Esophagus (tissue), 2 donors: ENCODE measurements at regions not wholly inside any gene's neighbourhood (a gene's known extent, or its start where the extent isn't known, plus 50 kb on each side); places are given as distances from the start of the nearest gene placed in this dataset.

Experiments
- H3K27ac ChIP-seq, 2 donors: one replicate each; pipeline ENCODE4 v1.5.1; 2013; ENCODE audit warnings: low read depth in 2 of 2, mild to moderate bottlenecking in 2 of 2, inconsistent platforms in 1 of 2, low read length in 1 of 2, moderate library complexity in 1 of 2
- H3K27me3 ChIP-seq, 2 donors: one replicate each; pipeline ENCODE4 v1.6.1; 2013; ENCODE audit warnings: low read length in 2 of 2, control low read depth in 1 of 2, mild to moderate bottlenecking in 1 of 2; ENCODE audit not compliant: insufficient read depth in 2 of 2, control insufficient read depth in 1 of 2
- H3K36me3 ChIP-seq, 2 donors: one replicate each; pipeline ENCODE4 v1.6.1; 2013; ENCODE audit warnings: low read length in 1 of 2; ENCODE audit not compliant: control insufficient read depth in 2 of 2, insufficient read depth in 2 of 2
- H3K4me1 ChIP-seq, 2 donors: one replicate each; pipeline ENCODE4 v1.6.1; 2013; ENCODE audit warnings: low read length in 1 of 2; ENCODE audit not compliant: control insufficient read depth in 2 of 2, insufficient read depth in 2 of 2
- H3K4me3 ChIP-seq, 2 donors: one replicate each; pipeline ENCODE4 v1.5.1; 2013; ENCODE audit warnings: low read length in 2 of 2, mild to moderate bottlenecking in 2 of 2, low read depth in 1 of 2, moderate library complexity in 1 of 2
- H3K9me3 ChIP-seq, 2 donors: one replicate each; pipeline ENCODE4 v1.6.1; 2013; ENCODE audit warnings: mild to moderate bottlenecking in 2 of 2, low read depth in 1 of 2, low read length in 1 of 2, moderate library complexity in 1 of 2; ENCODE audit not compliant: control insufficient read depth in 2 of 2, insufficient read depth in 1 of 2
- WGBS, 2 donors: extraction: QIAGEN DNeasy Blood & Tissue Kit; methylation state at CpG; one replicate each; pipeline ENCODE4 v1.1.7; 2013; 5-methylcytosine and 5-hydroxymethylcytosine counted together
- donor health status: healthy with polysubstance abuse.
- donor health status: Bipolar disorder and iron deficiency.

DNA sequence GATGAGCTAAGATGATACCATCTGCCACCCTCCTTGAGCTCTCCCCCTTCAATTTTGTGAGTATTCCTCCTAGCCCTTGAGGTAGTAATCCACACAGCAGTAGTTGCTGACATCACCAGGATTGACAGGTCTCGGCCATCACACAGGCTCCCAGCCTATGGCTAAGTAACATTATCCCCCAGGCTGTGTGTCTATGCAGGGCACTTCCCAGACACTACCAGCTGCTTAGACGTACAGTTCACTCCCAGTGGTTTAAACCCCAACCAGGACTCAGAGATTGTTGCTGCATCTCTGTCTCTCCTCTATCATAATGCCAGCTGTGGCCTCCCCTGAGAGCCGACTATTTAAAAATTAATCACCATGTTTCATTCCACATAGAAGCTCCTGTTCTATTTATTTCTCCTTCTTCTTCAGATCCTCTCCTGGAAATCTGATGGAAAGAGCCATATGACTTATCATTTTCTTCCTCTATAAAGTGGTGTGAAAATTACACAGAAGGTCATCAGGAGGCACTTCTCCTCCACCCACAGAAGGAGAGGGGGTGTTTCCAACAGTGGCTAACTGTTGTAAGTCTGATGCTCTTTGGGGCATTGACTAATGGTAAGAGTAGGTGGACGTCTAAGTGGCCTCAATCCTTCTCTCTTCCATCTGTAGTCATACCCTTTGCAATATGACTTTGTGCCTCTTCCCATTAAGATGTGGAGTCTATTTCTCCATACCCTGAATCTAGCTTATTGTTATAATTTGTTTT, 396.3 kb downstream of the SETD4 start:
- H3K4me1 ChIP-seq = no peaks in the 10 kb centered on the region
- H3K9me3 ChIP-seq = no peaks in the 10 kb centered on the region
- WGBS, 2 donors = 74 to 78% methylated on average over 4 of the region's 4 CpGs
- no peak overlapping the region for H3K27ac ChIP-seq
- H3K27me3 ChIP-seq = no peaks in the 10 kb centered on the region
- H3K4me3 ChIP-seq = no peak overlapping the region
- no peaks in the 10 kb centered on the region for H3K36me3 ChIP-seq

DNA sequence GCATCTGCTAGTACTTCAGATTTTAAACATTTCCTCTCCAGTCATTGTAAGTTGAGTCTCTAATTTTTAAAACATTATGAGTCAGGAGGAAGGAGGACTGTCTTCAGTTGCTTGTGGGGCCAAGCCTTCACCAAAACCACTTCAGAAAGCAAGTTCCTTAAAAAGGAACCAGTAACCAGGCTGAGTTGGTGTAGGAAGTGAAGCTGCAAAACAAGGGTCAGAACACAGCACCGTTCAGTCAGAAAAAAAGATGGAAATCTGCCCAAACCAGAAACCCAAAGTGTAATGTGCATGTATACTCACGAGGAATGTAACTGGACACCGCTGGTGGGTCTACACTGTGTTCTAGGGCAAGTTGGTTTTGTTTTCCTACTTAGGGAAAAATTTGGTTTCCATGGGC, 402.1 kb downstream of the SETD4 start:
- no peaks in the 10 kb centered on the region for H3K27me3 ChIP-seq
- no peak overlapping the region for H3K4me3 ChIP-seq
- H3K9me3 ChIP-seq = peaks cover 0 to 2% of the 10 kb centered on the region in 2 donors
- H3K27ac ChIP-seq = no peak overlapping the region
- 43 to 53% methylated on average over 3 of the region's 3 CpGs for WGBS, 2 donors
- H3K36me3 ChIP-seq = no peaks in the 10 kb centered on the region
- no peaks in the 10 kb centered on the region for H3K4me1 ChIP-seq

DNA sequence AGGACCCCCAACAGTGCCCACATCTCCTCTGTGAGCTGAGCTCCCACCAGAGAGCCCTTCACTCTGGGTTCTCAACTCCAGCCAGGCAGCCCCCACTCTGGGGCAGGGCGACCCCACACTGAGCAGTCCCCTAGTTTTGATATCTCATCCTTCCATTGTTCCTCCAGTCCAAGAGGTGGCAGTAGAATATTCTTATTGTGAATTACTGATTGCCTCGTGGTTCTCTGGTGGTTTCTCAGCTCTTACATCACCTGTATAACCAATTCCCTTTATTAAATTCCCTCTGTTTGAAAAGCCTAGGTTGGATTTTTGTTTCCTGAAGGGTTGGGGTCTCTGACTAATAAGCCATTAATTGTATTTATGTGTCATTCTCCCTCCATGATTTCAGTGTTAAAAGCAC, 407.5 kb downstream of the SETD4 start:
- H3K4me3 ChIP-seq = no peak overlapping the region
- 69 to 77% methylated on average over 2 of the region's 2 CpGs for whole genome bisulfite sequencing, 2 donors

DNA sequence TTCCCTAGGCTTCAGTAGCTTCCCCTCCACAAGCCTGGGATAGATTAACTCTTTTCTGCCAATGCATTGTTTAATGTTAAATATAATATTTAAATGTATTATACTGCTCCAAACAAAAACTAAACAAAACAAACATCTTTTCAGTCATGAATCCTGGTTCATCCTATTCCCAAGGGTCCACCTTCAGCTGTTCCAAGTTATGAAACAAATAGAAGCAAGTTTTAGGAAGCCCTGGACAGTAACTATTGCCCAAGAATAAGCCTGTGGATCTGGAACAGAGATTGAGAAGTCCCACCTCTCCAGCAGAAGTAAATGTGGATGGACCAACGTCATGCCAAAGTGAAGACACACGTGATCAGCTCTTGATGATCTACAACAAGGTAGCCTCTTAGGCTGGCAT, 408.1 kb downstream of the SETD4 start:
- no peak overlapping the region for H3K4me3 ChIP-seq
- peaks cover 0 to 2% of the 10 kb centered on the region in 2 donors for H3K9me3 ChIP-seq
- no peaks in the 10 kb centered on the region for H3K4me1 ChIP-seq
- H3K27ac ChIP-seq = no peak overlapping the region
- no peaks in the 10 kb centered on the region for H3K27me3 ChIP-seq
- H3K36me3 ChIP-seq = no peaks in the 10 kb centered on the region
- 74 to 81% methylated on average over 2 of the region's 2 CpGs for WGBS, 2 donors

More for the DNA sequence above, 407.5 kb downstream of the SETD4 start:
- H3K9me3 ChIP-seq = peaks cover 0 to 2% of the 10 kb centered on the region in 2 donors
- no peak overlapping the region for H3K27ac ChIP-seq
- no peaks in the 10 kb centered on the region for H3K4me1 ChIP-seq
- no peaks in the 10 kb centered on the region for H3K27me3 ChIP-seq
- H3K36me3 ChIP-seq = no peaks in the 10 kb centered on the region

DNA sequence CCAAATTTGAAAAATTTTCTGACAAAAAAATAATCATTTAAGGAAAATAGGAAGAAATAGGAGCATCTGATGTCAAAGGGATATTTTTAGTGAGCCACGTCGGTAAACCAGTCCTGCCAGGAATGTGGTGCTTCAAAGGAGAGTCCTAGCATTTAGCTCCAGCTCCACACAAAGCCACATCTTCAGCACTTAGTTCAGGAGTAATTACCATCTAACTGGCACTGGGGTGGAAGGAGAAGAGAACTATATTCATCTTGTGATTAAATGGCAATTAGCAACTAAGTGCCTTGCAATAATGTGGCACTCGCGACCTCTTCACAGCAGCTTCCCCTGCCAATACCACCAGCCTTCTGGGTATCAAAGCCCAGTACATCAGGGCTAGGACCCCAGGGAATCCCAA, 409.1 kb downstream of the SETD4 start:
- 49 to 58% methylated on average over 4 of the region's 4 CpGs for WGBS, 2 donors

DNA sequence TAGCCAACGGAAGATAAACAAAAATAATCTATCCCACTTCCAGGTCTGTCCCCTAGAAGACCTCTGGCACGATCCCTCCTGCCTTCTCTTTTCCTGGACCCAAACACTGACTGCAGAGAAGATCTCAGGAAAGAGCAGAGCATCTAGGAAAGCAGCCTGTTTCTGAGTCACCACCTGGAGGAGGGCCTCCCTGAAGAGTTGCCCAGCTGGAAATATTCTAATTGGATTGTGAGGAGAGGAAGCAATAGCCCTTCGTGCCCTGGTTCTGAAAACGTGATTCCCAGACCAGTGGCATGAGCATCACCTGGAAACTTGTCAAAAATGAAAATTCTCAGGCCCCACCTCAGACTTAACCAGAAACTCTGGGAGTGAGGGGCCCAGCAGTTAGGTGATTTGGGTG, 411.1 kb downstream of the SETD4 start:
- 42% methylated on average over 4 of the region's 4 CpGs for WGBS, 2 donors
- Histone ChIP-seq H3K4me1 (no peaks in the 10 kb centered on the region), H3K27ac (no peak overlapping the region), H3K4me3 (no peak overlapping the region), H3K36me3 (no peaks in the 10 kb centered on the region), H3K9me3 (no peaks in the 10 kb centered on the region), H3K27me3 (no peaks in the 10 kb centered on the region)

More for the DNA sequence above, 409.1 kb downstream of the SETD4 start:
- no peaks in the 10 kb centered on the region for H3K27me3 ChIP-seq
- H3K4me3 ChIP-seq = no peak overlapping the region
- H3K27ac ChIP-seq = no peak overlapping the region
- no peaks in the 10 kb centered on the region for H3K4me1 ChIP-seq
- H3K9me3 ChIP-seq = no peaks in the 10 kb centered on the region
- no peaks in the 10 kb centered on the region for H3K36me3 ChIP-seq

DNA sequence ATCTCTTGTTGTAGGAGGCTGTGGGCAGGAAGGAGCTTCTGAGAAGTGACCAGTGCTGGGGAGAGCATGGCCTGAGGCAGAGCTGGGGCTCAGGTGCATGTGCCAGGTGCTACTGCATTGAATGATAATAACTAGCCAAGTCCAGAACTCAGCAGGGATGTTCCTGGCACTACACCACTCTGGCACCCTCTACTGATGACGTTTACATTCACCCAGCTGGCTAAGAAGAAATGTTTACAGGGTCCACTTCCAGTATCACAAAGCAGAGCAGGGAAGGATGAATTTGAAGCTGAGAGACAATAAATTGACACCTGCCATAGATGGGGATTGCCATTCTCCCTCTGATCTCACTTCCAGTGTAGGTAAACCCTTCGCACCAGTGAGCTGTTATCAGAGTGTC, 411.8 kb downstream of the SETD4 start:
- Histone ChIP-seq H3K4me3 (no peak overlapping the region), H3K9me3 (no peaks in the 10 kb centered on the region), H3K27ac (no peak overlapping the region), H3K4me1 (no peaks in the 10 kb centered on the region), H3K36me3 (no peaks in the 10 kb centered on the region), H3K27me3 (no peaks in the 10 kb centered on the region)
- whole genome bisulfite sequencing, 2 donors = 37 to 49% methylated on average over 2 of the region's 2 CpGs

DNA sequence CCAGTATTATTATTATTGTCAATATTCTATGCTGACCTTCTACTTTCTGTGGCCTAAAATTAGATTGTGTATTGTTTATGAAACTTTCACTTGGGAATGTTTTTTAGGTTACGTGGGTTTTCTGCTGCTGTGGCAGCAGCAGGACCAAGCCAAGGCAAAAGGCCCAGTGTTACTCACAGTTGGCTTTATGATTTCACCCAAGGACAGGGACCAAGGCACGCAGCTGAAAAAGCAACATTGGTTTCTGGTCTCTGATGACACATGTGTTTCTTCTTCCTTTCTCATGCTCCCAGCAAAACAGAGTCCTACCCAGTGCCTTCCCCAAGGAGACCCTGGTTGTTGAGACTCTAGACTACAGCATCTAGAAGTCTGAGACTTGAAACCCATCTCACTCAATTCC, 413.7 kb downstream of the SETD4 start:
- Histone ChIP-seq H3K4me1 (no peaks in the 10 kb centered on the region), H3K27ac (no peak overlapping the region), H3K4me3 (no peak overlapping the region), H3K9me3 (no peaks in the 10 kb centered on the region), H3K27me3 (no peaks in the 10 kb centered on the region), H3K36me3 (no peaks in the 10 kb centered on the region)
- 86 to 87% methylated on average over 2 of the region's 2 CpGs for WGBS, 2 donors

DNA sequence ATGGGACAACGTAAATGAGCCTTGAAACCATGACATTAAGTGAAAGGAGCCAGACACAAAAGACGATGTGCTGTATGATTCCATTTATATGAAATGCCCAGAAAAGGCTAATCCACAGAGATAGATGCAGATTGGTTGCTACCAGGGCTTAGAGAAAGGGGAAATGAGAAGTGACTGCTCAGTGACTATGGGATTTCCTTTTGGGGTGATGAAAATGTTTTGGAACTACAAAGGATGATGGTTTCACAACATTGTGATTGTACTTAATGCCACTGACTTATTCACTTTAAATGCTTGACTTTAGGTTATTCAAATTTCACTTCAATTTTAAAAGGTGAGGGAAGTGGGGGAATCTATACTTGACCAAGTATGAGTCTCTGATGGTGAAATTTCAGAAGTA, 414.3 kb downstream of the SETD4 start:
- WGBS, 2 donors = 87 to 92% methylated on average over 2 of the region's 2 CpGs
- Histone ChIP-seq H3K27me3 (no peaks in the 10 kb centered on the region), H3K9me3 (no peaks in the 10 kb centered on the region), H3K4me3 (no peak overlapping the region), H3K4me1 (no peaks in the 10 kb centered on the region), H3K36me3 (no peaks in the 10 kb centered on the region), H3K27ac (no peak overlapping the region)

DNA sequence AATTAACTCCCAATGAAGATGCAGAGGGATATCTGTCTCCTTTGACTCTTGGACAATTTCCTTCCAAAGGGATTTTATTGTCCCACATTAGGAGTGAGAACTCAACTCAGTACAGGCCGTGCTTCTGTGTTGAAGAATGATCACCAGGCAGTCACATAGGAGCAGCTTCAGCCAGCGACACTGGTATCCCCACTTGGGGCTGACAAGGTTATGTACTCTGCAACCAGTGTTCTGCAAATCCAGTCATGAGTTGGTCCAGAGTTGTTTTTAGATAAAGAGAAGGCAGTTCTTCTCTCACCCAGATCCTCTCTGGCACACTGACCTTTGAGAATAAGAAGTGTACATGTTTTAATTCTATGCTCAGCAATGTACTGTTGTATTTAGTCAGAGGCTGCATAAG, 415.8 kb downstream of the SETD4 start:
- H3K4me3 ChIP-seq = no peak overlapping the region
- no peaks in the 10 kb centered on the region for H3K36me3 ChIP-seq
- no peak overlapping the region for H3K27ac ChIP-seq
- WGBS, 2 donors = 90 to 92% methylated on average over 2 of the region's 2 CpGs
- H3K4me1 ChIP-seq = no peaks in the 10 kb centered on the region
- no peaks in the 10 kb centered on the region for H3K9me3 ChIP-seq
- no peaks in the 10 kb centered on the region for H3K27me3 ChIP-seq
